K562 (cell line): ENCODE measurements at regions not wholly inside any gene's neighbourhood (a gene's known extent, or its start where the extent isn't known, plus 50 kb on each side); places are given as distances from the start of the nearest gene placed in this dataset.

Source experiments
- ATAC-seq: fragments of 200-7000 bp; cut with Tn5 transposase; 3 replicates; pipeline ENCODE4 v1.9.1; 2020; ENCODE audit warnings: moderate library complexity
- BruUV-seq: library from RNA; stranded (reverse); fragments of 400-500 nt; replicated peaks from 2 replicates; lab custom pipeline; 2021; lab: Mats Ljungman, UMichigan
- CTCF ChIA-PET: fragments of 300-600 bp; formaldehyde crosslinking; extraction: SDS; loops from one replicate; lab custom pipeline; 2021; ENCODE audit warnings: low intra/inter-chr PET ratio; lab: Yijun Ruan, JAX
- POLR2A ChIA-PET: fragments of 300-600, 350-650 bp; sonication (Branson Sonifier 250); formaldehyde crosslinking; extraction: SDS; loops from one replicate; lab custom pipeline; 2021; ENCODE audit warnings: antibody characterized with exemption, inconsistent platforms; lab: Yijun Ruan, JAX
- DNase-seq, 4 experiments: peaks; one replicate each; pipeline versions ENCODE4 v3.0.0 to v3.0.0-alpha.2; 2011 to 2018; ENCODE audit warnings: low spot score in 3 of 4, mixed read lengths in 3 of 4; ENCODE audit errors: extremely low read depth in 1 of 4
- FAIRE-seq: peaks from 2 replicates; lab custom pipeline; 2011; peaks lifted over from hg19 to GRCh38; lab: Jason Lieb, UNC
- H2AFZ ChIP-seq: 2 replicates; pipeline ENCODE4 v1.6.0; 2011; ENCODE audit warnings: low read depth, low read length, control low read depth, inconsistent platforms
- H3K27ac ChIP-seq: fragments of 200-600 bp; 3 replicates; pipeline ENCODE4 v1.8.0; 2011; ENCODE audit warnings: low read depth, mild to moderate bottlenecking, control low read depth, inconsistent platforms, low read length, moderate library complexity, mixed read lengths; ENCODE audit errors: extremely low read depth
- H3K27me3 ChIP-seq, 2 experiments: fragments of 300-600 bp in 1 of 2; 2 replicates in 1 of 2; 3 replicates in 1 of 2; pipeline versions ENCODE4 v1.6.0 to v1.8.0; 2011; ENCODE audit warnings: inconsistent platforms in 2 of 2, low read length in 2 of 2, mild to moderate bottlenecking in 1 of 2, mixed read lengths in 1 of 2, moderate library complexity in 1 of 2; ENCODE audit not compliant: control insufficient read depth in 2 of 2, insufficient read depth in 2 of 2
- H3K36me3 ChIP-seq: fragments of 300-600 bp; 3 replicates; pipeline ENCODE4 v1.8.0; 2011; ENCODE audit warnings: mild to moderate bottlenecking, low read length, inconsistent platforms; ENCODE audit not compliant: control insufficient read depth, insufficient read depth
- H3K4me1 ChIP-seq, 2 experiments: fragments of 200-600 bp in 1 of 2; replicated peaks in 1 of 2; 2 replicates in 1 of 2; 3 replicates in 1 of 2; pipeline versions ENCODE4 v1.5.1 to v1.8.0; 2011; ENCODE audit warnings: inconsistent platforms in 2 of 2, low read length in 2 of 2, mild to moderate bottlenecking in 1 of 2, mixed read lengths in 1 of 2, moderate library complexity in 1 of 2; ENCODE audit not compliant: control insufficient read depth in 2 of 2, insufficient read depth in 2 of 2
- H3K4me2 ChIP-seq: 2 replicates; pipeline ENCODE4 v1.6.1; 2011; ENCODE audit warnings: low read length, control low read depth, inconsistent platforms, mixed read lengths; ENCODE audit not compliant: insufficient read depth
- H3K4me3 ChIP-seq: fragments of 200-600 bp; sonication (generic), shearing (Covaris generic); 2 replicates; pipeline ENCODE4 v1.5.1; 2016; ENCODE audit warnings: control low read depth, inconsistent platforms
- H3K79me2 ChIP-seq: fragments of 200-600 bp; 3 replicates; pipeline ENCODE4 v1.8.0; 2011; ENCODE audit warnings: low read length, inconsistent platforms; ENCODE audit not compliant: control insufficient read depth, insufficient read depth
- H3K9ac ChIP-seq, 2 experiments: 2 replicates each; pipeline versions ENCODE4 v1.6.0 to v1.6.1; 2011; ENCODE audit warnings: low read depth in 2 of 2, low read length in 2 of 2, control low read depth in 1 of 2, inconsistent platforms in 1 of 2, mild to moderate bottlenecking in 1 of 2, mixed read lengths in 1 of 2; ENCODE audit not compliant: insufficient read depth in 1 of 2
- H3K9me1 ChIP-seq: one replicate; pipeline ENCODE4 v1.6.0; 2011; ENCODE audit warnings: inconsistent platforms, mild to moderate bottlenecking, low read length, moderate library complexity; ENCODE audit not compliant: control insufficient read depth, insufficient read depth
- H3K9me3 ChIP-seq: replicated peaks from 2 replicates; pipeline ENCODE4 v1.5.1; 2011; ENCODE audit warnings: low read depth, low read length, inconsistent platforms; ENCODE audit not compliant: control insufficient read depth, insufficient read depth
- H4K20me1 ChIP-seq: replicated peaks from 2 replicates; pipeline ENCODE4 v1.6.1; 2011; ENCODE audit warnings: low read length, inconsistent platforms, mixed read lengths; ENCODE audit not compliant: control insufficient read depth, insufficient read depth
- ATF7 ChIP-seq: fragments of 450-650 bp; IDR thresholded peaks from 2 replicates; pipeline ENCODE4 v1.7.1; 2014; ENCODE audit warnings: mild to moderate bottlenecking, moderate library complexity
- DLX4 ChIP-seq: fragments of 250-450 bp; sonication (Bioruptor Pico); IDR thresholded peaks from 2 replicates; pipeline ENCODE4 v1.6.1; 2021; ENCODE audit warnings: mild to moderate bottlenecking
- FOXM1 ChIP-seq, 2 experiments: fragments of 450-650 bp in 1 of 2; sonication (generic) in 1 of 2; formaldehyde crosslinking in 1 of 2; IDR thresholded peaks; 2 replicates each; pipeline versions ENCODE4 v1.6.1 to v1.9.0; 2017 to 2022; ENCODE audit warnings: low read depth in 2 of 2, mild to moderate bottlenecking in 2 of 2, missing genetic modification reagents in 1 of 2, moderate library complexity in 1 of 2
- HEY1 ChIP-seq: fragments of 250-450 bp; sonication (Bioruptor Pico); IDR thresholded peaks from 2 replicates; pipeline ENCODE4 v1.5.0; 2020; ENCODE audit warnings: mild to moderate bottlenecking, moderate library complexity, borderline replicate concordance
- MECOM ChIP-seq: fragments of 250-450 bp; sonication (Bioruptor Pico); IDR thresholded peaks from 2 replicates; pipeline ENCODE4 v1.8.0; 2022; ENCODE audit warnings: inconsistent platforms
- MTA2 ChIP-seq: fragments of 450-650 bp; IDR thresholded peaks from 2 replicates; pipeline ENCODE4 v1.6.1; 2016; ENCODE audit warnings: low read depth
- POU5F1 ChIP-seq: fragments of 150-350 bp; IDR thresholded peaks from 2 replicates; pipeline ENCODE4 v1.6.1; 2014; ENCODE audit warnings: borderline replicate concordance, low read length, low read depth, mild to moderate bottlenecking; ENCODE audit not compliant: partially characterized antibody
- PPARD ChIP-seq: fragments of 250-450 bp; sonication (Bioruptor Pico); IDR thresholded peaks from 2 replicates; pipeline ENCODE4 v1.8.0; 2022; ENCODE audit warnings: inconsistent platforms, mild to moderate bottlenecking, moderate library complexity
- SIN3B ChIP-seq: fragments of 450-650 bp; IDR thresholded peaks from 2 replicates; pipeline ENCODE4 v1.6.1; 2017; ENCODE audit warnings: low read depth, mild to moderate bottlenecking, moderate library complexity
- TCF7L2 ChIP-seq: fragments of 150-350 bp; IDR thresholded peaks from 2 replicates; pipeline ENCODE4 v1.6.1; 2016; ENCODE audit warnings: low read depth, mild to moderate bottlenecking, low read length, moderate library complexity
- USF2 ChIP-seq: sonication (generic); formaldehyde crosslinking; IDR thresholded peaks from 2 replicates; pipeline ENCODE4 v1.5.0; 2020; ENCODE audit warnings: missing genetic modification reagents
- XRCC3 ChIP-seq: fragments of 450-650 bp; IDR thresholded peaks from 2 replicates; pipeline ENCODE4 v1.6.1; 2017; ENCODE audit warnings: mild to moderate bottlenecking, moderate library complexity
- ZBTB17 ChIP-seq: fragments of 450-650 bp; formaldehyde crosslinking; IDR thresholded peaks from 2 replicates; pipeline ENCODE4 v1.4.0; 2020; ENCODE audit warnings: mild to moderate bottlenecking
- ZKSCAN3 ChIP-seq: fragments of 250-450 bp; sonication (Bioruptor Pico); IDR thresholded peaks from 2 replicates; pipeline ENCODE4 v1.4.0; 2020
- ZNF3 ChIP-seq: fragments of 250-450 bp; sonication (Bioruptor Pico); IDR thresholded peaks from 2 replicates; pipeline ENCODE4 v1.5.0; 2021; ENCODE audit warnings: mild to moderate bottlenecking, moderate library complexity
- ZNF431 ChIP-seq: sonication (generic); formaldehyde crosslinking; IDR thresholded peaks from 2 replicates; pipeline ENCODE4 v1.8.0; 2022; ENCODE audit warnings: mild to moderate bottlenecking, missing genetic modification reagents
- ZSCAN32 ChIP-seq: fragments of 450-650 bp; formaldehyde crosslinking; IDR thresholded peaks from 2 replicates; pipeline ENCODE4 v1.4.0; 2020; ENCODE audit warnings: mild to moderate bottlenecking, moderate library complexity
- WGBS: fragments of 100-300 bp; shearing (Covaris generic); methylation state at CpG from one replicate; pipeline ENCODE4 v1.1.6; 2016; ENCODE audit warnings: low coverage, mixed read lengths; ENCODE audit not compliant: insufficient coverage; ENCODE audit errors: missing lambda C conversion rate; 5-methylcytosine and 5-hydroxymethylcytosine counted together
- in situ Hi-C: fragments of 300-500 bp; cut with MboI; formaldehyde crosslinking; loops from 4 replicates; pipeline ENCODE4 v1.15.0; 2018; ENCODE audit warnings: inconsistent platforms, mixed read lengths
- intact Hi-C: fragments of 100-400 bp; cut with micrococcal nuclease; formaldehyde crosslinking; loops from 2 replicates; pipeline ENCODE4 v1.14.2; 2022

- CTCF ChIA-PET, result no interaction called here
- in situ Hi-C loops, result no loop called here
Measured at GRCh38 chr5:135648116-135648515, 69.3 kb upstream of the CXCL14 start.

More at GRCh38 chr5:135648116-135648515, 69.3 kb upstream of the CXCL14 start:
- Histone ChIP-seq H4K20me1 (no peaks in the 10 kb centered on the region), H3K4me1 (no peaks in the 10 kb centered on the region), H3K9me3 (no peaks in the 10 kb centered on the region), H3K4me2 (no peak overlapping the region)
- 0% methylated on average over 2 of the region's 2 CpGs for WGBS
- intact Hi-C loops, result no loop called here
- ATAC-seq, result no peak
- TF ChIP-seq PPARD (CRISPR knock-in tag), result no peak
- TF ChIP-seq SIN3B, result no peak
- TF ChIP-seq POU5F1, result no peak
- no peak for TF ChIP-seq FOXM1 (IDR thresholded peaks at IDR 0.05; ENCODE audit: low read depth)
- no peak for TF ChIP-seq FOXM1 (CRISPR knock-in tag; IDR thresholded peaks at IDR 0.05; ENCODE audit: low read depth)
- TF ChIP-seq TCF7L2, result no peak
- no peak for TF ChIP-seq ZBTB17
- TF ChIP-seq ATF7, result no peak
- no peak for TF ChIP-seq ZKSCAN3 (CRISPR knock-in tag)
- TF ChIP-seq ZNF3 (CRISPR knock-in tag), result no peak
- no peak for TF ChIP-seq ZNF431 (CRISPR knock-in tag)
- TF ChIP-seq MTA2, result no peak
- no peak for TF ChIP-seq XRCC3
- TF ChIP-seq HEY1 (CRISPR knock-in tag), result no peak
- no peak for TF ChIP-seq MECOM
- no peak for TF ChIP-seq ZSCAN32
- TF ChIP-seq DLX4 (CRISPR knock-in tag), result no peak
- no peak for TF ChIP-seq USF2 (CRISPR knock-in tag)
- TF ChIP-seq, all 486 proteins: peak for 0
- BruUV-seq, result no TSS peak
- Histone ChIP-seq H3K27me3 (peaks cover 0 to 25% of the 10 kb centered on the region in 2 experiments; a peak in 2 of 5 replicates), H3K27ac (no peak overlapping the region), H3K4me3 (no peak overlapping the region), H2AFZ (no peak overlapping the region), H3K79me2 (no peaks in the 10 kb centered on the region), H3K9me1 (no peaks in the 10 kb centered on the region), H3K9ac (no peak overlapping the region), H3K36me3 (no peaks in the 10 kb centered on the region)
- DNase-seq (no peak), FAIRE-seq (no peak)
- POLR2A ChIA-PET, result interaction anchor here (0.9 kb wide), 1 partner anchor 18 kb away, joined by 4 read pairs; no protein-coding TSS in a partner anchor
